H1 (cell line): ENCODE measurements at regions not wholly inside any gene's neighbourhood (a gene's known extent, or its start where the extent isn't known, plus 50 kb on each side); places are given as distances from the start of the nearest gene placed in this dataset.

Experiments used
- BACH1 ChIP-seq: IDR thresholded peaks from 2 replicates; pipeline ENCODE4 v1.6.1; 2012; ENCODE audit warnings: low read length, improper control_type of control experiment
- CHD7 ChIP-seq: fragments of 300-600 bp; sonication (generic); IDR thresholded peaks from 2 replicates; pipeline ENCODE4 v1.7.1; 2012; ENCODE audit warnings: low read length, moderate library complexity, mild to moderate bottlenecking, inconsistent platforms; ENCODE audit not compliant: insufficient replicate concordance
- HDAC6 ChIP-seq: IDR thresholded peaks from one replicate; pipeline ENCODE4 v1.7.1; 2012; ENCODE audit warnings: low read depth, mild to moderate bottlenecking, inconsistent platforms, low read length, moderate library complexity
- JUND ChIP-seq: IDR thresholded peaks from 2 replicates; pipeline ENCODE4 v1.6.1; 2011; ENCODE audit warnings: mild to moderate bottlenecking, improper control_type of control experiment, low read length

GRCh38 chr13:59094181-59094580 lies 1069.5 kb downstream of the DIAPH3 start (continued):
- TF ChIP-seq CHD7 (no peak), HDAC6 (no peak), BACH1 (no peak), JUND (no peak)
- TF ChIP-seq, all 59 proteins: peak for 0
